AG09309 (cell line): ENCODE measurements at regions not wholly inside any gene's neighbourhood (a gene's known extent, or its start where the extent isn't known, plus 50 kb on each side); places are given as distances from the start of the nearest gene placed in this dataset.

Source experiments
- DNase-seq: peaks from one replicate; pipeline ENCODE4 v3.0.0-alpha.2; 2010; ENCODE audit warnings: low read depth
- H3K4me3 ChIP-seq: 2 replicates; pipeline ENCODE4 v1.5.1; 2011; ENCODE audit warnings: mild to moderate bottlenecking, low read depth, low read length, moderate library complexity; ENCODE audit not compliant: control insufficient read depth
- CTCF ChIP-seq: IDR thresholded peaks from 2 replicates; pipeline ENCODE4 v1.5.1; 2011; ENCODE audit warnings: mild to moderate bottlenecking, low read depth, low read length, inconsistent platforms; ENCODE audit not compliant: insufficient read depth, control insufficient read depth; ENCODE audit errors: missing control alignments

DNA sequence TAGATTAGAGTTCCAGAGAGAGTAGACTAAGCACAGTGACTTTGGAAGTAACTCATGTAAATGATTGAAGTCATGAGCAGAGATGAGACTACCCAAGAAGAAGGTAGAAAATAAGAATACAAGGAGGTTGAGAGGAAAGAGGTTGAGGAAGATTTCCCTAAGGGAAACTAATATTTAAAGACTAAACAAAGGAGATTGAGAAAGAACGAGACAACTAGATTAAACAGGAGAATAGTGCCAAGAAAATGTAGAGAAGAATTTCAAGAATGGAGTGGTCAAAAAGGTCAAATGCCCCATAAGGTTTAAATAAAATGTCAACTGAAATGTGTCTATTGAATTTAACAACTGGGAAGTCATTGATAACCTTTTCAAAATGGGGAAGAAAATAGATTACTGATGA lies 59.0 kb downstream of the RPS29 start:
- no peak overlapping the region for H3K4me3 ChIP-seq
- no peak for TF ChIP-seq CTCF
- no peak for DNase-seq

- H3K4me3 ChIP-seq, result no peak overlapping the region
- no peak for TF ChIP-seq CTCF
- no peak for DNase-seq
Observed at GRCh38 chr14:49526101-49526500, 60.1 kb downstream of the RPS29 start.

GRCh38 chr14:49516286-49516685 lies 69.9 kb downstream of the RPS29 start:
- no peak for TF ChIP-seq CTCF
- no peak for DNase-seq
- H3K4me3 ChIP-seq, result no peak overlapping the region

GRCh38 chr14:49512571-49512970 lies 73.6 kb downstream of the RPS29 start:
- no peak for TF ChIP-seq CTCF
- no peak overlapping the region for H3K4me3 ChIP-seq
- no peak for DNase-seq

DNA sequence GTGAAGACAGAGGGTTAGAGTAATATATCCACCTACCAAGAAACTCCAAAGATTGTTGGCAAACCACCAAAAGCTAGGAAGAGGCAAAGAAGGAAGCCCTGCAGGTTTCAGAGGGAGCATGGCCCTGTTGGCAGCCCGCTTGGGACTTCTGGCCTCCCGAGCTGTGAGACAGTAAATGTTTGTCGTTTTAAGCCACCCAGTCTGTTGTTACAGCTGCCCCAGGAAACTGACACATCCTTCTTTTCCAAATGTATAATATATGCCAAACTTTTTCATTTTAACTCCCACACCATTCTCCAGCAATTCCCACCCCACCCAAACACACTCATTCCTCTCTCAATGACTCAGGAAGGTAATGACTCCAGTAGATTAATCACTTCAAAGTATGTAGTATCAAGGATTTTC lies 74.0 kb downstream of the RPS29 start:
- peak; percentile 33 for DNase-seq
- no peak for TF ChIP-seq CTCF
- no peak overlapping the region for H3K4me3 ChIP-seq

DNA sequence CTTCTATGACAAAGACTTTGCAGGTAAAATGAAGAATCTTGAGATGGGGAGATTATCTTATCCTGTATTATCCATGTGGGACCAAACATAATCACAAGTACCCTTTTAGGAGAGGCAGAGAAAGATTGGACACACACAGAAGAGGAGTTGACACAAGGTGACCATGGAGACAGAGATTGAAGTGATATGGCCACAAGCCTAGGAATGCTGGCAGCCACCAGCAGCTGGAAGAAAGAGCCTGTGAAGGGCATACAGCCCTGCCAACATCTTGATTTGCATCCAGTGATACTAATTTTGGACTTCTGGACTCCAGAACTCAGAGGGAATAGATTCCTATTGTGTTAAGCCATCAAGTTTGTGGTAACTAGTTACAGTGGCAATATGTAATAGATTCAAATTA lies 78.1 kb downstream of the RPS29 start:
- H3K4me3 ChIP-seq, result no peak overlapping the region
- no peak for TF ChIP-seq CTCF
- no peak for DNase-seq

DNA sequence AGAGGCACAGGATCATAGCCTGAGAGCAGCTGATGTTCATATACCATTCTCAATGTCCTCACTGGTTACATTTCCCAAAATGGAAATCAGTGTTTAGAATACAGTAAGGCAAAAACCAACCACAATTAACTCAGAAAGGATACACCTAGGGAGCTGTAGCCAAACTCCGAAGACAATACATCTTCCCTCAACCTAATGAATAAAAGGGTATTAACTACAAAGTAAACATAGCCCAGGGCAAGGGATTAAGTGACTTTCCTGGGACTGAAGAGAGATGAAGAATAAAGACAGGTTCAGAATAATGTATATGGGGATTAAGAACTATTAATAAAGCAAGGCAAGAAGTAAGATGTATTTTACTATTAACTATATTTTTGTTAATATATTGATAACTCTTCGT lies 79.5 kb downstream of the RPS29 start:
- no peak for TF ChIP-seq CTCF
- H3K4me3 ChIP-seq, result no peak overlapping the region
- DNase-seq, result no peak
